NCI-H510A (cell line): ENCODE measurements at regions not wholly inside any gene's neighbourhood (a gene's known extent, or its start where the extent isn't known, plus 50 kb on each side); places are given as distances from the start of the nearest gene placed in this dataset.

Experiments used
- DNase-seq: peaks from one replicate; lab custom pipeline; 2025; lab: John Stamatoyannopoulos, UW

DNA sequence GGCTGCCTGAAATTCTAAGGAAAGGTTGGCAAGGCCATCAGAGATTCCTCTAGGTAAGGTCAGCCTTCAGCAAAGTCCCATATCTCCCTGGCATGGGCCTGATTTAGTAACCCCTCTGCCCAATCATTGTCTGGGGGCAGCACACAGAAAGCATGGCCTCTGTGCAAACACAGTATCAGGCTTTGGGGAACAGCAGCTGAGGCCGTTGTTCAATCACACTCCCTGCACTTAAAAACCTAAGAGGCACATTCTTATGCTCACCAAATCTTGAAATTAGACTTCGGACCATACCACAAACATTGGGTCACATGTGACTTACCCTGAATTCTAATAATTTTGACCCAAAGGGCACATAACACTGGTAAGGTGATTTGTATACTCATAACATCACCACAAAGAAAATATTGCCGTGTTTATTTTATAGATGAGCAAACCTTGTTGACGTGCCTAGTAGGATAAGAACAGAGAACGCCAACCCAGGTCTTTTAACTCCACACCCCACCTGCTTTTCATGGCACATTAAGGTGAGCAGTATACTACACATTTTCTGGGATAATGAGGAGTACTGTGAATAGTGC is 212.7 kb downstream of the HNMT start:
- DNase-seq: no peak

DNA sequence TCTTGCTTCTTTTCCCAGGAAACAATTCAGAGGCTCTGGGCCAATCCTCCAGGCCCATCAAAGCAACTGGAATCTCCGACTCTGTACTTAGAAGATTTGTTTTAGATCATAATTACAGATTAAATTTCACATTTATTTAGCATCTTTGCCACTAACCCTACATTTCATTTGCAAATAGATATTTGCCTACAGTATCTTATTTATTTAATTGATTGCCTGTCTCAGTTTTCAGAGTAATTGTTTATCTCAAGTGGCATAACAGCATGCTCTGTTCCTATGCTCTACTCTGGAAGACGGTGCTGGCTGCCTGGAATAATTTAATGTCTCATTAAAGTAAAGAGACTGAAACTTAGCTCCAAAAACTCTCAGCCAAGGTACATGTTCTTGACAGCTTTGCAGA is 213.4 kb downstream of the HNMT start:
- DNase-seq: no peak

DNA sequence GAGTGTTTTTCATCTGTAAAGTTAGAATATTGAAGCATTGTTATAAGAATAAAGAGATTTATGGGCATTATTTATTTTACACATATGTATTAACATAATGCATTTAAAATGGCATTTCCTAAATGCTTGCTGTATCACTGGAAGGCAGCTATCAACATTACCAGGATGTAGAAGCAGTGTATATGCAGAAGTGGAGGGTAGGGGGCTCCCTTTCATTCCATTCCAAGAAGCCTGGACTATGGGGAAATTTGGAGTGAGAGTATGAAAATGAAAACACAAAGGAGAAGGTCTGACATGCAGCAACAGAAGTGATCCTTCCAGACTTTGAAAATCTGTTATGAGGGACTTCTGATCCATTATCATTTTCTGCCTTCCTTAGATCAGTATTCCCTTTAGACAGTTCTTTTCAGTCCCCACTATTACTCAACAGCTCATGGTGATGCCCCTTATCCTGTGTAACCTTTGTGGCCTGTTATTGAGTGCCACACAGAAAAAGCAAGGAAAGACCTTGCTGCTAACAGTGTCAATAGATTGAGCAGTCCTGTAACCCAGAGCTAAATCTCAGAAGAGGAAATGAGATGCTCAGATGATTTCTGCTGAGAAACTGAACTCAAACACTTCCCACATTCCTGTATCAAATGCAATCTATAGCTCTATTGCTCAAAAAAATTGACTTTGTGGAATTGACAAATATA is 216.6 kb downstream of the HNMT start:
- DNase-seq: no peak

DNA sequence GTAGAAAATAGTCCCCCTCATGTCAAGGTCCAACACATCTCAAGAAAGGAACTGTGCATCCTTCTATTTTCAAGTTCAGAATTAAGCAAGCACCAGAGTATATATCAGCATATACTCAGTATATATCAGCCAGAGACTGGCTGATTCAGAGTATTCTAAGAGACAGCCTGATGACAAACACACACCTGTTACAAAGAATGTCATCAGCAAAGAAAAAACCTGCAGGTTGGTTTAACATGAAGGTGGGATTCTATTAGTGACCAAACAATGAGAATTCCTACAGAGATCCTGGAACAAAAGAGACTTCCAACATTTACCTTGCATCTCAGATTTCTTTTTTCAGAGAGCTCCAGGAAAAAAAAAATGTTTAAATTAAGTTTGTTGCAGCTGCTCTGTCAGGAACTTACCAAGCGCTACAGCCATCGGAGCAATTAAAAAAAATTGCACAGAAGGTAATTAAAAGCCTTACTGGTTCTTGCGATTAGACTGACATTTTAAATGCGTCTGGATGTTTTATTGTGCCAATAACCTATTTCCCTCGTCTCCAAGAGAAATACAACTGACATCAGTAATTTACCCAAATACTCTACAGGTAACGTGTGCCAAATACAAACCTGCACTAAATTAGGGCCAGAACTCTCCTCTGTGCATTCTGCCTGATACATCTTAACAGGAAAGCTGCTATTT is 218.1 kb downstream of the HNMT start:
- DNase-seq: no peak

DNA sequence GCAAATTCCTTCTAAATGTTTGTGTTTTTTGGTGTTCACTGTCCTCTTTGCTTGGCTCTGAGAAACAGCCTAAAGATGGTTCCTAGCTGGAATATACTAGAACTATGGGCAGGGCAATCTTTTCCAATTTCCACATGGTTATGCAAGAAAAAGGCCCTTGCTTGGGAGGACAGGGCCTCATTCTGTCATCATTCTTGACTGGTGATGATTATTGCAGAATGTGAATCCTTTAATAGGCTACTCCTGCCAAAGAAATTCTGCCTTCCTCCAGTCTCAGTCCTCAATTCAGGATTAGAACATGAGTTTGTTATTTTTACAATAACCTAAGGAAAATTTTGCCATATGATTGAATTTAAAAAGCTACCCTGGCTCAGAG is 218.7 kb downstream of the HNMT start:
- DNase-seq: no peak

DNA sequence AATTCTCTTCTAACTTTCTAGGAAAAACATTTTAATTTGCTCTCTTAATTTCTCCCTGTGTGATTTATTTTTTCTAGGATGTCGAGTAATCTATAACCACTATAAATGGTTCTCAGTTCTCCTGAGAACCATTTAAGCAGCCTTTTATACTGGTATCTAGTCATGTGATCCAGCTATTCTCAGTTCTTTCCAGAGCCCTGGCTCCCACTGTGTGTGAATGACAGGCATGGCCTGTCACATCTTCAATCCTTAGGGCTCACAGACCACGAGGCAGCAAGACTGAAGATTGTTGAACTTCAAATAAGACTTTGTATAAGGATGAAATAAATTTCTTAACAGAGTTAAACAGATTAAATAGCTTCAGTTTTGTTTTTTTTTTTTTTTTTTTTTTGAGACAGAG is 219.4 kb downstream of the HNMT start:
- DNase-seq: no peak

DNA sequence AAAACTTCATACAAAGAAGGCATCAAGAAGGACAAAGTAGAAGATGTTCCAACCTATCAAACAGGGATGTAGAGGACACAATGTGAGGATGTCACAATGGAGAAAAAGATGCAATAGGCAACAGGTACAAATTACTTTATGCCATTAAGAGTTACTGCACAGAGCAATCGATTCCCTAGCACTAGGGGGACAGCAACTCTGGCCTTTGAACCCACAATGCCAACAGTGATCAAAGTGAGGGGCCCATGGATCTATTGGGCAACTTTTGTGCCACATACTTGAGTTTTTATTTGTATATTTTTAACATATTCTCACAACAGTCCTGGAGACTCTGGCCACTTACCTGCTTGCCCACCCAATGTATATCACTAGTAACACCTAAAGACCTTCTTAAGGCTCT is 220.2 kb downstream of the HNMT start:
- no peak for DNase-seq

DNA sequence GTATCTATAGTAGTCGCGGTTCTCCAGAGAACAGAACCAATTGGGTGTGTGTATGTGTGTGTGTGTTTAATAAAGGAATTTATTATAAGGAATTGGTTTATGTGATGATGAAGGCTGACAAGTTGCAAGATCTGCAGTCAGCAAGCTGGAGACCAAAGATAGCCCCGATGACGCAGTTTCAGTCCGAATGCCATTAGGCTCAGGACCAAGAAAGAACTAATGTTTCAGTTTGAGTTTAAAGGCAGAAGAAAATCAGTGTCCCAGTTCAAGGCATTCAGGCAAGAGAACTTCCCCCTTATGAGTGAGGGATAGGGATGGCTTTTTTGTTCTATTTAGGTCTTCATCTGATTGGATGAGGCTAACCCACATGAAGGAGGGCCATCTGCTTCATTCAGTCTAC is 221.6 kb downstream of the HNMT start:
- DNase-seq: no peak

DNA sequence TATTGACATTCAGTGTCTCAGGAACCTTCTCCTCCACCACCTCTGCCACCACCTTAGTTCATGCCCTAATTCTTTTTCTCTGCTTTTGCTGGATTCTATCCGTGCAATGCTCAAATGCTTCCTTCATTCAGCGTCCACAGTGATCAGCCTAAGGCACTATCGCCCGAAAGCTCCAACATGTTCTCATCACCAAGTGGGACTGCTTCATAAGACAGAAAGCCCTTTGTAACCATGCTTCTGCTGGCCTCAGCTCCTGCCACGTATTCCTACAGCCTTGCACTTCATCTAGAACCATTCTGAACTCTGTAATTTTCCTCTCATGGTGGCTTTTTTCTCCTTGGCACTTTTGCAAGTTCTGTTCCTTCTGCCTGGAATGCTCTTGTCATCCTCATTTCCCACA is 222.9 kb downstream of the HNMT start:
- DNase-seq: no peak

DNA sequence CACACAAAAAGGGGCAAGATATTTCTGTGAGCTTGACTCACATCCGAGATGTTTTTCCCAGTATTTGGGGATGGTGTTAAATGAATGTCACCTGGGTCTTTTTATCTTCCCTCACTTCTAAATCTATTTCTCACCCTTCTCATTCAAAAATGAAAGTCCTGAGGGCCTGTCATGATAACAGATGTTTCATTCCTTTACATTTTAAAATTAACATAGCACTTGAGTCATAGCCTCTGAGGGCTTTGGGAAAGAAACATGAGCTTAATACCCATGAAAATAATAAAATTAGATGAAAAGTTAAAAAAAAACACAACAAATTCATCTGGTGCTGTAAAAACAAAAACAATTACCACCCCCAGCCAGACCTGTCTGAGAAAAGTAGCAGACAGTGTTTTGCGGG is 226.7 kb downstream of the HNMT start:
- no peak for DNase-seq

DNA sequence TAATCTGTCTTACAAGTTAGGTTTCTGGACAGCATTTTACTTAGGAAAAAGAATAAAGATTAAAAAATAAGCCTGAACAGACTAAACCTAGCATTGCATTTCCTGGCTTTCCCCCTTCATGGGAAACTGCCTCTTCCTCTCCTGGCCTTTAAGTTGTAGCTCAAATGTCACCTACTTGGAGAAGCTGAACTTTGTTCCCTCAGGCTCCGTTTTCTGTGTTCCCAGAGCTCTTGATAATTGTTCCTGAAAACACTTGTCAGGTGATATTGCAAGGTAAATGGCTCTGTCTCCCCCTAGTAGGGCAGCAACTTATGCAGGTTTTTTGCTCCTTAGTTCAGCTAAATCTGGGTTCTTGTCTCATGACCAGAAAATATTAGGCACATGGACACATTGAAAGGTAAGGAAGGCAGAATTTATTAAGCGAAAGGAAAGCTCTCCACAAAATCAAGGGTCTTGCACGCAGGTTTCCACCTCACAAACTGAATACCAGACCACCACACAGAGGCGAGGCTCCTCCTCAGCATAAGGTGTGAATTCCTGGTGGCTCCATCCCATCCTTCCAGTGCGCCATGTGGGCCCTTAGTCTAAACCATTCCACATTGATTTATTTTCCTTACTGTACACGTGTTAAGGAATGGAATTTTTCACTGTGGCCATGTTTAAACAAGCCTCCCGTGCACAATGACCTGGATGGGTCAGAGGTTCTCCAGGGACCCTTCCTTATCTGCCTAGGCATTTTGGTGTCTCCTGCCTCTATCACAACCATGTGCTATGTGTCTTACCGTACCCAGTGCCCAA is 229.3 kb downstream of the HNMT start:
- no peak for DNase-seq

DNA sequence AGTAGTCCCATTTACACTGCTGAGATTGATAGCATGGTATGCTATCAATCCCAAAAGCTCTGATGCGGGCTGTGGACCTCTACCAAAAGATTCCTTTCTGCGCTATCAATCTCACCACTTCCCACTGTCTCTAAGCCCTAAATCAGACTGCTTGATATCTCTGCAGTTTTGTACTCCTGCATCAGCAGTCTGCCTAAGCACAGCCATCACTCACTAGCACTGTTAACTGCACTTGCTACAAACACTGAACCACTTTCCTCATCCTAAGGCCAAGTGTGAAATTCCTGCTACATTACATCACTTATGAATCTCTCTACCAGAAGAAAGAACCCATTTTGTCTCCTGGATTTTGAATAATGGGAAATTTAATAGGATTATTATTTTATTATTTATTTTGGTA is 237.0 kb downstream of the HNMT start:
- no peak for DNase-seq

DNA sequence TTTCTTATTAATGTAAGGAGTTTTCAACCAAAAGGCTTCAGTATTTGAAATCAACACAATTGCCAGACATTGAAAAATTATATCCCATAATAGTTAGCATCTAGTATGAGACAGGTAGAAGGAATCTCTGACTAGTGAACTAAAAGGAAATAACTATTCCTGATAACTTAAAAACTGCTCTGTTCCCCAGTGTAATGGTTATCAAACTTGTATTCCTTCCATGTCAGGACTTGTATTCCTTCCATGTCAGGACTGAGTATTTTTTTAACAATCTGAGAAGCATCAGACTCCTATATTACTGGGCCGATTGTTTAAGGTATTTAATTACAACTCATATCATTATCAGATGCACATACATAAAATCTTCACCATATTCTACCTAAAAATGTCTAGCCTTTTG is 238.5 kb downstream of the HNMT start:
- no peak for DNase-seq

DNA sequence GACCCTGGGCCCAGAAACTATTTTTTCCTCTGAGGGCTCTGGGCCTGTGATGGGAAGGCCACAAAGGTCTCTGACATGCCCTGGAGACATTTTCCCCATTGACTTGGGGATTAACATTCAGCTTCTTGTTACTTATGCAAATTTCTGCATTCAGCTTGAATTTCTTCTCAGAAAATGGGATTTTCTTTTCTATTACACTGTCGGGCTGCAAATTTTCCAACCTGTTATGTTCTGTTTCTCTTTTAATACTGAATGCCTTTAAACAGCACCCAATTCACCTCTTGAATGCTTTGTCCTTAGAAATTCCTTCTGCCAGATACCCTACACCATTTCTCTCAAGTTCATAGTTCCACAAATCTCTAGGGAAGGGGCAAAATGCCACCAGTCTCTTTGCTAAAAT is 241.0 kb downstream of the HNMT start:
- no peak for DNase-seq

DNA sequence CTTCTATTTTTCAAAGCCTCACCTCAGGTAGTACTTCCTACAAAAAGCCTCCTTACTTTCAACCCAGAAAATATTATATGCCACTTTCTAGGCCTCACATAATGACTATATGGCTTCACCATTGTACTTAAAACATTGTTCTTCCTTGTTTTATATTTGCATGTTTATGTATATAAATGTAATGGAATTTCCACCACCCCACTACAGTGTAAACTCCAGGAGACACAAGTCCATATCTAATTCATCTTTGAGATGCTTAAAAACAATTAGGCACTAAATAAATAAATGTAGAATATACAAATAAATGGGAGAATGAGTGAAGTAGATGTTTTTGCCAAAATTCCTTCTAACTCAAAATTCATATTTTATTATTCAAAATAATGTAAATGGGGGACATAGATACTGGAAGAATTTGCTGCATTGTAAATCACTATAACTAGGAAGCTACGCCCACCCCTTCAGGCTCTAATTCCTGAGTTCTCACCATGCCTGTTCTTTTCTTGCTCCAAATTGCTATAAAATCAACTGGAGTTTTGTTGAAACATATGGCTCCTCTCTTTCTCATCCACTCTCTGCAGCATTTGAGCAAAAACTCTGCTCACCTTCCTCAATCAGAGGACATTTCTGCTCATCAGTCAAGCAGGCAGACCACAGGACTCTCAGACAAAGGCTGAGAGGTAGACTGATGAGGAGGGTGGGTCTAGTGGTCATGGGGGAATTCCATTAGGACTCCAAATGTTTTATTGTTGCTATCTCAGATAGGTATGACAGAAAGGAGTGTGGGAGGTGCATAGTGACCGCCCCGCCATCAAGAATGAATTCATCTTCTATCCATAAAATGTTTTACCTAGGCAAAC is 243.0 kb downstream of the HNMT start:
- no peak for DNase-seq

DNA sequence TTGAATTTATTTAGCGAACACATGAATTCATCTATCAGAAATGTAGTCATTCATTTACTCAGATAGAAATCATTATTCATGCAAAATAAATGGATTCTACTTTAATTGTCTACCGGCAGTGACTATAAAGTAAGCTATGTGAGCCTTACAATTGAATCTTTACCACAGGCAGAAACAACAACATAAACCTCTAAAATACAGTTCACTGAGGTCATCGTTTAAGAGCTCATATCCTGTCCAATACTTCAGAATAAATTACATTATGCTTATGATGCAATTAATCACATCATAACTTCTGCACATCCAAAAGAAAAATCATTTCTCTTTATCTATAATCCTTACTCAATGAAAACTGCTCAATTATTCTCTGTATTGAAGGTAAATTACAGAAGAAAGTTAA is 244.7 kb downstream of the HNMT start:
- no peak for DNase-seq

DNA sequence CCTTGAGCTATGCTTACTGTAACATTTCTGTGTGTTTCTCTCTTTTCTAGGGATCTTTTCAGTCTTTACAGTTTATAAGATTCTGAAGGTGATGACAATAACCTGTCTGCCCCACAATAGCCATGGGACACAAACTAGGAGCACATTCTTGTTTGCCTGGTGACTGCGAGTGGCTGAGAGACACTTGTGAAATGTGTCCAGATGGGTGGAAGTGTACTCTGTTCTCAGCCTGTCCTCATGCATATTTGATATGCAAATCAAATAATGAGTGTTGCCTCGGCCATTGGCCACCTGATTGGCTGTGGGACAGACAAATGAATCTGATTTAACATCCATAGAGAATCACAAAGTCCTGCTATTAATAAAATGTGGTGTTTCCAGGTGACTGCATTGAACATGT is 246.2 kb downstream of the HNMT start:
- DNase-seq: no peak

DNA sequence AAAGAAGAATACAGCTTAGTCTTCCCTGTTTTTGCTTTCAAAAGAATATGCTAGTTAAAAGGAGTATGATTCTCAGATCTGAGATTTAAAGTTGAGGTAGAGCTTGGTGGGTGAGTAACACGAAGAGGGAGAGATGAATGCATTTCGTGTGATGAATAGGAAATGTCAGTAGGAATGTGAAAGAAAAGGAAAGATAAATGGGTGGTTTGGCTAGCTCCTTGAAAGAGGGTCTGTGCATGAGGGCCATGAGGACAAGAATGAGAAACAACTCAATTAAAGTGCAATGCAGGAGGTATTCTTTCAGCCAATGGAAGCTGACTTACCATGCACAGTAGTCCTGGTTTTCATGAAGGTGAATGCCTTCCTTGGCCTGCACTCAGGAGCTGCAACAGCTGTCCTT is 248.2 kb downstream of the HNMT start:
- DNase-seq: no peak

DNA sequence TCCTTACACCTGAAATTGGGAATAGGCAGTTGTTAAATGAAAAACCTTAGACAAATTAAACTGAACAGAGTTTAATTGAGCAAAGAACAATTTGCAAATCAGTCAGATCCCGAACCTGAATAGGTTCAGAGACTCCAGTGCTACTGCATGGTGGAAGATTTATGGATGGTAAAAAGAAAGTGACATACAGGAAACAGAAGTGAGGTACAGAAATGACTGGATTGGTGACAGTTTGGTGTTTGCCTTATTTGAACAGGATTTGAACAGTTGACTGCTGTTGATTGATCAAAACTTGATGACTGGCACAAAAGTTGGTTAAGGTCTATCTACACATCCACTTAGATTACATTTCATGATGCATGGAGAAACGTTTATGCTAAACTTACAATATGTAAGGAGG is 248.8 kb downstream of the HNMT start:
- DNase-seq: no peak

DNA sequence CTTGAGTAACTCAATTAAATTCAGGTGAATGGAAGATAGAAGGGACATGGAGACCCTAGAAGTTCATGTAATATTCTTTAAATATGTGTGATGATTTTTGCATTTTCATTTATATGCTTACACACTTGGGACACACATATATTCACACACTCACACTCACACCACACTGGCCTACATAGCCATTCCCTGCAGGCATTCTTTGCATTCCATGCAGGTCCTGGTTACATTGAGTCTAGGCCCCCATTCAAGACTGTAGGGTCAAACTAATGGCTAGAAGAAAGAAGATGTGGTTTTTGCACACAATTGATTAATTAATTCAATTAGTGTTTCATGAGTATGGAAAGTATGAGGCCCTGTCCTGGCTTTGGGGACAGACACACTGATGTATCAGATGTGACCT is 249.4 kb downstream of the HNMT start:
- DNase-seq: no peak

DNA sequence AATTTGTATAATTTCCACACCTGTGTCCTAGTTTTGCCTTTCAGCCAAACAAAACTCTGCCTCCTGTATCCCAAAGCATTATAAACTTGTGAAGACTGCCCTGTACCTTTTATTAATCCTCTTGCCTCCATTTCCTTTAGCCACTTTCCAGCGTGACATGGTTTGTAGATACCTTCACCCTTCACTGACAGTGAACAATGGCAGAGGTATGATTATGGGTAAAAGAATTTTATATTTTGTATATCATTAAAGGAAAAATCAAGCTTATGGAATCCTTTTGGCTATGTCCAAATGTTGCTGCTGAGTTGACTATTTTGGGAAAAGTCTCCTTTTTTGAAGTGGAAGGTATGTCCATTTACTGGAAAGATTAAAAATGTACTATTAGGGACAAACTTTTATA is 251.7 kb downstream of the HNMT start:
- no peak for DNase-seq

DNA sequence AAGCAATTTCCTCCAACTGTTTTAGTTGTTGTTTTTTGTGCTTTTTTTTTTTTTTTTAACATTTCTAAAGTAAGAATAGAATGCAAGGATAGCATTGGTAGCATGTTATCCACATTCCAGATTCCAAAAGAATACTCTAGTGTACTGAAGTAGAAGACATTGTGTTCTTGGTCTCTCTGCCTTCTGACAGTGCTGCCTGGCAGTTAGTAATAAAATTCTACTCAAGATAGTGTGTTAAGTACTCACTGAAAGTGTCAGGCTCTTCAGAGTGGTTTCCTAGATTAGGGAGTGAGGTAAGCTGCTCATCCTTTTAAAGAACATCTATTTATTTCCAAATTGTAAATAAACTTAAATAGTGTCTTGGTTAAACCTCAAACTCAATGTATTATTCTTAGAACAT is 253.7 kb downstream of the HNMT start:
- DNase-seq: no peak
